HEK293 (cell line): ENCODE measurements at regions not wholly inside any gene's neighbourhood (a gene's known extent, or its start where the extent isn't known, plus 50 kb on each side); places are given as distances from the start of the nearest gene placed in this dataset.

Experiments
- ZNF114 ChIP-seq: fragments of 450-650 bp; formaldehyde crosslinking; IDR thresholded peaks from 2 replicates; pipeline ENCODE4 v1.5.0; 2017; ENCODE audit warnings: missing biosample characterization, missing genetic modification characterization
- ZNF37A ChIP-seq: fragments of 450-650 bp; IDR thresholded peaks from 2 replicates; pipeline ENCODE4 v1.5.1; 2018; ENCODE audit warnings: missing biosample characterization, missing genetic modification characterization
- ZNF416 ChIP-seq: fragments of 450-650 bp; formaldehyde crosslinking; IDR thresholded peaks from 2 replicates; pipeline ENCODE4 v1.5.1; 2016; ENCODE audit warnings: missing biosample characterization, missing genetic modification characterization
- ZNF530 ChIP-seq: fragments of 450-650 bp; formaldehyde crosslinking; IDR thresholded peaks from 2 replicates; pipeline ENCODE4 v1.5.1; 2016; ENCODE audit warnings: low read depth, missing biosample characterization, missing genetic modification characterization
- ZNF830 ChIP-seq: fragments of 450-650 bp; IDR thresholded peaks from 2 replicates; pipeline ENCODE4 v1.5.0; 2018; ENCODE audit warnings: missing biosample characterization, missing genetic modification characterization, low read depth, mild to moderate bottlenecking, moderate library complexity
- TF ChIP-seq, protein P1 (sequence below): fragments of 450-650 bp; formaldehyde crosslinking; IDR thresholded peaks from 2 replicates; pipeline ENCODE4 v1.5.1; 2016; ENCODE audit warnings: missing biosample characterization, missing genetic modification characterization
- TF ChIP-seq, protein P2 (sequence below): fragments of 450-650 bp; formaldehyde crosslinking; IDR thresholded peaks from 2 replicates; pipeline ENCODE4 v1.5.1; 2016; ENCODE audit warnings: missing biosample characterization, missing genetic modification characterization
- TF ChIP-seq, protein P3 (sequence below): fragments of 450-650 bp; formaldehyde crosslinking; optimal IDR thresholded peaks from 2 replicates; pipeline ENCODE3; 2016; ENCODE audit warnings: missing biosample characterization, mild to moderate bottlenecking, missing genetic modification characterization
- TF ChIP-seq, protein P4 (sequence below): fragments of 450-650 bp; formaldehyde crosslinking; IDR thresholded peaks from 2 replicates; pipeline ENCODE4 v1.5.1; 2017; ENCODE audit warnings: missing biosample characterization, missing genetic modification characterization
- TF ChIP-seq, protein P5 (sequence below): fragments of 450-650 bp; formaldehyde crosslinking; IDR thresholded peaks from 2 replicates; pipeline ENCODE4 v1.5.1; 2016; ENCODE audit warnings: missing biosample characterization, missing genetic modification characterization

DNA sequence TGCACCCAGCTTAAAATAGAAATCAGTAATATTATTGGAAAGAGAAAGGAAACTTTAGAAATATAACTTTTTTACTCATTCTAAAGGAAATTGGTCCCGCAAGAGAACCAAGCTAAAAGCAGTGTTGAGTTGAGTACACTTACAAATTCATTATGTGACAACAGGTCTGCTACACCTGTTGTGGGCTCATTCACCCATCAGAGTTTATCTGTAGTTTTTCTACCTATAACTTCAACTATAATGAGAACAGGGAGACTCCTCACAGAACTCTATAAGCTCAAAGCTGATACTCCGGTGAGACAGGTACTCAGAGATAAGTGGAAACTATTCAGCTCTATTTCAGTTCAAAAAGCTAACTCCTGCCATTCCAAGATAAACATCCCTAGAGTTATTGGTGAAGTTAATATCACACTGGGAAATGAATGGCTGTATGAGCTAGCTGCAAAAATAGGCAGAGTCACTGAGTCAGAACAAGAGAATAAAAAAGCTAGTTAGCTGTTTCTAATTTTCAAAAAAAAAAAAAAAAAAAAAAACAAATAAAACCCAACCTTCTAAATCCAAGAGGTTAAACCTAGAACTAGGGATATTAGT is 121.3 kb downstream of the PPP1R3A start:
- TF ChIP-seq, protein P1, sequence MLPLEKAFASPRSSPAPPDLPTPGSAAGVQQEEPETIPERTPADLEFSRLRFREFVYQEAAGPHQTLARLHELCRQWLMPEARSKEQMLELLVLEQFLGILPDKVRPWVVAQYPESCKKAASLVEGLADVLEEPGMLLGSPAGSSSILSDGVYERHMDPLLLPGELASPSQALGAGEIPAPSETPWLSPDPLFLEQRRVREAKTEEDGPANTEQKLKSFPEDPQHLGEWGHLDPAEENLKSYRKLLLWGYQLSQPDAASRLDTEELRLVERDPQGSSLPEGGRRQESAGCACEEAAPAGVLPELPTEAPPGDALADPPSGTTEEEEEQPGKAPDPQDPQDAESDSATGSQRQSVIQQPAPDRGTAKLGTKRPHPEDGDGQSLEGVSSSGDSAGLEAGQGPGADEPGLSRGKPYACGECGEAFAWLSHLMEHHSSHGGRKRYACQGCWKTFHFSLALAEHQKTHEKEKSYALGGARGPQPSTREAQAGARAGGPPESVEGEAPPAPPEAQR (tag by site-specific recombination), result no peak
- TF ChIP-seq, protein P2, sequence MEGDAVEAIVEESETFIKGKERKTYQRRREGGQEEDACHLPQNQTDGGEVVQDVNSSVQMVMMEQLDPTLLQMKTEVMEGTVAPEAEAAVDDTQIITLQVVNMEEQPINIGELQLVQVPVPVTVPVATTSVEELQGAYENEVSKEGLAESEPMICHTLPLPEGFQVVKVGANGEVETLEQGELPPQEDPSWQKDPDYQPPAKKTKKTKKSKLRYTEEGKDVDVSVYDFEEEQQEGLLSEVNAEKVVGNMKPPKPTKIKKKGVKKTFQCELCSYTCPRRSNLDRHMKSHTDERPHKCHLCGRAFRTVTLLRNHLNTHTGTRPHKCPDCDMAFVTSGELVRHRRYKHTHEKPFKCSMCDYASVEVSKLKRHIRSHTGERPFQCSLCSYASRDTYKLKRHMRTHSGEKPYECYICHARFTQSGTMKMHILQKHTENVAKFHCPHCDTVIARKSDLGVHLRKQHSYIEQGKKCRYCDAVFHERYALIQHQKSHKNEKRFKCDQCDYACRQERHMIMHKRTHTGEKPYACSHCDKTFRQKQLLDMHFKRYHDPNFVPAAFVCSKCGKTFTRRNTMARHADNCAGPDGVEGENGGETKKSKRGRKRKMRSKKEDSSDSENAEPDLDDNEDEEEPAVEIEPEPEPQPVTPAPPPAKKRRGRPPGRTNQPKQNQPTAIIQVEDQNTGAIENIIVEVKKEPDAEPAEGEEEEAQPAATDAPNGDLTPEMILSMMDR (tag by site-specific recombination), result no peak
- TF ChIP-seq, protein P3, sequence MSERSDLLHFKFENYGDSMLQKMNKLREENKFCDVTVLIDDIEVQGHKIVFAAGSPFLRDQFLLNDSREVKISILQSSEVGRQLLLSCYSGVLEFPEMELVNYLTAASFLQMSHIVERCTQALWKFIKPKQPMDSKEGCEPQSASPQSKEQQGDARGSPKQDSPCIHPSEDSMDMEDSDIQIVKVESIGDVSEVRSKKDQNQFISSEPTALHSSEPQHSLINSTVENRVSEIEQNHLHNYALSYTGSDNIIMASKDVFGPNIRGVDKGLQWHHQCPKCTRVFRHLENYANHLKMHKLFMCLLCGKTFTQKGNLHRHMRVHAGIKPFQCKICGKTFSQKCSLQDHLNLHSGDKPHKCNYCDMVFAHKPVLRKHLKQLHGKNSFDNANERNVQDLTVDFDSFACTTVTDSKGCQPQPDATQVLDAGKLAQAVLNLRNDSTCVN (tag by site-specific recombination), result no peak
- no peak for TF ChIP-seq ZNF37A (tag by site-specific recombination)
- no peak for TF ChIP-seq ZNF530 (tag by site-specific recombination)
- no peak for TF ChIP-seq ZNF416
- no peak for TF ChIP-seq ZNF114 (tag by site-specific recombination)
- TF ChIP-seq, protein P4, sequence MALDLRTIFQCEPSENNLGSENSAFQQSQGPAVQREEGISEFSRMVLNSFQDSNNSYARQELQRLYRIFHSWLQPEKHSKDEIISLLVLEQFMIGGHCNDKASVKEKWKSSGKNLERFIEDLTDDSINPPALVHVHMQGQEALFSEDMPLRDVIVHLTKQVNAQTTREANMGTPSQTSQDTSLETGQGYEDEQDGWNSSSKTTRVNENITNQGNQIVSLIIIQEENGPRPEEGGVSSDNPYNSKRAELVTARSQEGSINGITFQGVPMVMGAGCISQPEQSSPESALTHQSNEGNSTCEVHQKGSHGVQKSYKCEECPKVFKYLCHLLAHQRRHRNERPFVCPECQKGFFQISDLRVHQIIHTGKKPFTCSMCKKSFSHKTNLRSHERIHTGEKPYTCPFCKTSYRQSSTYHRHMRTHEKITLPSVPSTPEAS (tag by site-specific recombination), result no peak
- TF ChIP-seq, protein P5, sequence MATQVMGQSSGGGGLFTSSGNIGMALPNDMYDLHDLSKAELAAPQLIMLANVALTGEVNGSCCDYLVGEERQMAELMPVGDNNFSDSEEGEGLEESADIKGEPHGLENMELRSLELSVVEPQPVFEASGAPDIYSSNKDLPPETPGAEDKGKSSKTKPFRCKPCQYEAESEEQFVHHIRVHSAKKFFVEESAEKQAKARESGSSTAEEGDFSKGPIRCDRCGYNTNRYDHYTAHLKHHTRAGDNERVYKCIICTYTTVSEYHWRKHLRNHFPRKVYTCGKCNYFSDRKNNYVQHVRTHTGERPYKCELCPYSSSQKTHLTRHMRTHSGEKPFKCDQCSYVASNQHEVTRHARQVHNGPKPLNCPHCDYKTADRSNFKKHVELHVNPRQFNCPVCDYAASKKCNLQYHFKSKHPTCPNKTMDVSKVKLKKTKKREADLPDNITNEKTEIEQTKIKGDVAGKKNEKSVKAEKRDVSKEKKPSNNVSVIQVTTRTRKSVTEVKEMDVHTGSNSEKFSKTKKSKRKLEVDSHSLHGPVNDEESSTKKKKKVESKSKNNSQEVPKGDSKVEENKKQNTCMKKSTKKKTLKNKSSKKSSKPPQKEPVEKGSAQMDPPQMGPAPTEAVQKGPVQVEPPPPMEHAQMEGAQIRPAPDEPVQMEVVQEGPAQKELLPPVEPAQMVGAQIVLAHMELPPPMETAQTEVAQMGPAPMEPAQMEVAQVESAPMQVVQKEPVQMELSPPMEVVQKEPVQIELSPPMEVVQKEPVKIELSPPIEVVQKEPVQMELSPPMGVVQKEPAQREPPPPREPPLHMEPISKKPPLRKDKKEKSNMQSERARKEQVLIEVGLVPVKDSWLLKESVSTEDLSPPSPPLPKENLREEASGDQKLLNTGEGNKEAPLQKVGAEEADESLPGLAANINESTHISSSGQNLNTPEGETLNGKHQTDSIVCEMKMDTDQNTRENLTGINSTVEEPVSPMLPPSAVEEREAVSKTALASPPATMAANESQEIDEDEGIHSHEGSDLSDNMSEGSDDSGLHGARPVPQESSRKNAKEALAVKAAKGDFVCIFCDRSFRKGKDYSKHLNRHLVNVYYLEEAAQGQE (tag by site-specific recombination), result no peak
- TF ChIP-seq ZNF830 (tag by site-specific recombination), result no peak
